GM19240 (cell line): ENCODE measurements at regions not wholly inside any gene's neighbourhood (a gene's known extent, or its start where the extent isn't known, plus 50 kb on each side); places are given as distances from the start of the nearest gene placed in this dataset.
"Not testable (repeated sequence)": the region's sequence is repeated elsewhere in the genome, so short reads cannot be mapped to it uniquely, and the experiment has no call there.

Source experiments
- DNase-seq: peaks from one replicate; pipeline ENCODE4 v3.0.0; 2011; ENCODE audit warnings: low spot score; ENCODE audit not compliant: insufficient read length

DNA sequence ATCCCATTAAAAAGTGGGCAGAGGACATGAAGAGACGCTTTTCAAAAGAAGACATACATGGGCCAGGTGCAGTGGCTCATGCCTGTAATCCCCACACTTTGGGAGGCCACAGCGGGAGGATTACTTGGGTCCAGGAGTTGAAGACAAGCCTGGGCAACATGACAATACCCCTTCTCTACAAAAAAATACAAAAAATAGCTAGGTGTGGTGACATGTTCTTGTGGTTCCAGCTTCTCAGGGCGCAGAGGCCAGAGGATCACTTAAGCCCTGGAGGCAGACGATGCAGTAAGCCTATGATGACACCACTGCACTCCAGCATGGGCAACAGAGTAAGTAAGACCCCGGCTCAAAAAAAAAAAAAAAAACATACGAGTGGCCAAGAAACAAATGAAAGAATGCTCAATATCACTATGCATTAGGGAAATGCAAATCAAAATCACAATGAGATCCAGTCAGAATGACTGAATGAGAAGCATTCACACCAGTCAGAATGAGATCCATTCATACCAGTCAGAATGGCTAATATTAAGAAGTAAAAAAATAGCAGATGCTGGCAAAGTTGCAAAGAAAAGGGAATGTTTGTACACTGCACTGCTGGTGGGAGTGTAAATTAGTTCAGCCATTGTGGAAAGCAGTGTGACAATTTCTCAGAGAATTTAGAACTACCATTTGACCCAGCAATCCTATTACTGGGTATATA, 550.2 kb upstream of the SLC39A10 start:
- DNase-seq: no peak

DNA sequence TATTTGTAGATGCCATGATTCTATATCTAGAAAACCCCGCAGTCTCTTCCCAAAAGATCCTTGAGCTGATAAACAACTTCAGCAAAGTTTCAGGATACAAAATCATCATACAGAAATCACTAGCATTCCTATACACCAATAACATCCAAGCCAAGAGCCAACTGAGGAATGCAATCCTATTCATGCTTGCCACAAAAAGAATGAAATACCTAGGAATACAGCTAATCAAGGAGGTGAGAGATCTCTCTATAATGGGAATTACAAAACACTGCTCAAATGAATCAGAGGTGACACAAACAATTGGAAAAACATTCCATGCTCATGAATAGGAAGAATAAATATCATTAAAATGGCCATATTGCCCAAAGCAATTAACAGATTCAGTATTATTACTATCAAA, 551.4 kb upstream of the SLC39A10 start:
- no peak for DNase-seq

DNA sequence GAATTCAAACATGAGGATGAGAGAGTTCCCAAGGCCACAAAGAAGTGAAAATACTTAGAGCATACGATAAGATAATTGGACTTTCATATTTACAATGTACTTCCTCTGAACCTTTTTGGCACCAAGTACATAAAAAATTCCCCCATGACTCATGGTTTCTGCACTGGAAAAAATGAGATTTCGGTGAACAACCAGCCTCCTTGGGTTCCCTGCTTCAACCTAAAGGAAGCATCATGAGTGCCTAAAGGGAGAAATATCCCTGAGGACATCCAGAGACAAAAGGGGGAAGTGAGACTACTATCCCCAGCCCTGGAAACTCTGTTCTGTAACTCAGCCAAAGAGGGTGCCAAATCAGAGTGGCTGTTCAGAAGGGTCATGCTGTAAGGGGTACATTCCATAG, 562.7 kb upstream of the SLC39A10 start:
- DNase-seq: no peak

- DNase-seq: no peak
Observed at GRCh38 chr2:195092341-195092740, 564.7 kb upstream of the SLC39A10 start.

- DNase-seq: not testable (repeated sequence)
Observed at GRCh38 chr2:195072806-195073205, 584.2 kb upstream of the SLC39A10 start.

- DNase-seq: no peak
Observed at GRCh38 chr2:195057001-195057400, 600.0 kb upstream of the SLC39A10 start.

DNA sequence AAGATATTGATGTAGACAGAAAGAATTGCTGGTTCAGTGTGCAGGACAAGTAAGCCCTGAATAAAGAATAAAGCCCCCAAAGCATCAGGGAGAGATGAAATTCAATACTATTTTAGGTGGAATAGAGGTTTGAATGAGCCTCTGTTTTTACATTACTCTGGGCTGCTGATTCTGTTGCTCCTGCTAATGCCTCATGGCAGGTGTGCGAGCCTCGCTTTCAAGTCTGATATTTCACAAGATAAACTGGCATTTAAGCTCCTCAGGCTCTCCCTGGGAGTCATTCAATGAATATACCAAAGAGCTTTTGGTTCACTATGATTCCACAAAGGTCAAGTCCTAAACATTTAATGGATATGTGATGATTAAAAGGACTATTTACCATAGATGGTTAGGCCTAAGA, 601.0 kb upstream of the SLC39A10 start:
- DNase-seq: no peak

GRCh38 chr2:195051401-195051800, 605.6 kb upstream of the SLC39A10 start:
- no peak for DNase-seq

DNA sequence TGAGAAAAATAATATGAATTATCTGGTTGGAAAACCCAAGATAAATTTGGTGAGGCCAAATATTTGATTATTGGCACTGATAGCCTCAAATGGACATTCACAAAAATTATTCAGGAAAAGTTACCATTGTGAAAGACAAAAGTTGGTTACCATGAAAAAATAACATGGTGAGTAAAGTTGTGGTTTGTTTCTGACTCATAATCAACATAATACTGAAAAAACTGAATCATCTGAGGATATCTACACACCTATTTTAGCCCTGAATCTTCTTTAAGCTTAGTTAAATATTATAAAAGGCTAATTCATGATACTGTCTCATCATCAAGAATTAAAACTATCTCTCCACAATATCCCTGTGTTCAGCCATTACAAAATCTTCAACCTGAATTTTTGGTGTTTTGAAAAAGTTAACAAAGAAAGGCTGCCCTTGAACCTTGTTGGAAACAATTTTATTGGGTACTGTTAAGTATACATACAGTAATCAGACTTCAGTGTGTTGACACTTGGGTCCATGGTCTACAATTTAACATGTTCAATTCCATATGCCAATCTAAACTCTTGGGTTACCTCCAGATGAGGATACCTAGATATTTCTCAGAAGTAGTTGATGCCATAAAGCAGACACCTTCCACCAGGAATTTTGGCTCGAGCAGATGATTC, 607.5 kb upstream of the SLC39A10 start:
- DNase-seq: no peak

- no peak for DNase-seq
Observed at GRCh38 chr2:195047955-195048354, 609.1 kb upstream of the SLC39A10 start.

DNA sequence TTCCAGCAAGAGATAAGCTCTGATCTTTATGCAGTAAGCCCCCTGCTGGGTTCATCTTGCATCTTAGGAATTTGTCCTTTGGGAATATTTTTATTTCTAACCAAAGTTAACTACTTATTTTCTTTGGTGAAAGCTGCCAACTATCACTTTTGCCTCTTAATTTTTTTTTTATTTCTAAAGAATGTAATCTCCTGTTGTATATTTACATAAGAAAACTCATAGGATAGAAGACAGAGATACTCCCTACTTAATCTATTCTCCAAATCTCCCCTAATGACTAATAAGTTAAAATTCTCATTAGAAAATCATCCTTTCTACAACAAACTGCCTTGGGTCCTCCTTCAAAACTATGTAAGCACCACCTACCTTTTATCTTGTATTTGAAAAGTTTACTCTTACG, 612.2 kb upstream of the SLC39A10 start:
- DNase-seq: no peak

DNA sequence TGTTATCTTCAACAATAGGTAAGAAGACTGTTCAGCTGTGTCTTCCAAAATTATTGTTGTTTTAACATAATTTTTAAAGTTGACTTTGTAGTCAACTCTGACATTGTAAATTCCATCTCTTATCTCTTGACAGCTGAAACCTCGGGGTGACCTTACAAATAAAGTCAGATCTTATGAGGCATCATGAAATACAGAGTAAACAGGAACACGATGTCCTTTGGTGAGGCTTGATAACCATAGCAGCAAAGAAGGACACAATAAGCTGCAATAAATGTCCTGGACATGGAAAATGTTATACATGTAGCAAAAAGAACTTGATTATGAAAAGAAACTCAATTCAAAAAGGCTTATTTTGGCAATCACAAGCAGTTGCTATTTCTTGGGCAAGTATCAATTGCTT, 618.9 kb upstream of the SLC39A10 start:
- no peak for DNase-seq

DNA sequence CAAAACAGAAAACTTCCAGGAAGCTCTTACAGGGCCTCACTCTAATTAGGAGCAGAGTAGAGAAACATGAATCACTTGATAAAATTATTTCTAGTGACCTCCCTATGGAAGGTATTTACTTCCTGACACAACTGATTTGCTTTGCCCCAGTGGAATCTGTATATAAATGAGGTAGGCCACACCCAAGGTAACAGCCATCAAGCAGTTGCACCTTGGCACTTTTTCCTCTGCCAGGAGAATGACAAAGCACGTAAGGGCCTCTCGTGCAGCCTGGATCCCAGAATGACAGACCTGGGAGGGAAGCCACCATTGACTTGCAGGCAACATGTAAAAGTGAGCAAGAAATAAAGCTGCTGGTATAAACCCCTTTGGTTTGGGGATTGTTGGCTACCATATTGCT, 620.0 kb upstream of the SLC39A10 start:
- no peak for DNase-seq

DNA sequence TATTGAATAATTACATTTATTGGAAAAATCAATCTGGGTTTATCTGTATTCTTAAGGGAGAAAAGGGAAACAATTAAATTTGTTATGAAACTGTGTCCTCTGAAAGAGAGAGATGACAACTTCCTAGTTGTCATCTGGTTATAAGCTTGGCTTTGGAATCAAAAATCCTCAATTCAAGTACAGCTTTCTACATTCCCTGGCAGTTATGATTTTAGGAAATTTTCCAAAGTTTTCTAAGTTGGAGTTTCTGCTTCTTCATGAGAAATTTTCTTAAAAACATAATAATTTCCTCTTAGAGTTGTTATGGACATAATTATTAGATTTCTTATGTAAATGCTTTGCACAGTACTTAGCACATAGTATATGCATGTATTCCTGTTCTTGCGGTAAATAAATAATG, 625.6 kb upstream of the SLC39A10 start:
- DNase-seq: no peak

GRCh38 chr2:195029804-195030654, 627.0 kb upstream of the SLC39A10 start:
- no peak for DNase-seq

DNA sequence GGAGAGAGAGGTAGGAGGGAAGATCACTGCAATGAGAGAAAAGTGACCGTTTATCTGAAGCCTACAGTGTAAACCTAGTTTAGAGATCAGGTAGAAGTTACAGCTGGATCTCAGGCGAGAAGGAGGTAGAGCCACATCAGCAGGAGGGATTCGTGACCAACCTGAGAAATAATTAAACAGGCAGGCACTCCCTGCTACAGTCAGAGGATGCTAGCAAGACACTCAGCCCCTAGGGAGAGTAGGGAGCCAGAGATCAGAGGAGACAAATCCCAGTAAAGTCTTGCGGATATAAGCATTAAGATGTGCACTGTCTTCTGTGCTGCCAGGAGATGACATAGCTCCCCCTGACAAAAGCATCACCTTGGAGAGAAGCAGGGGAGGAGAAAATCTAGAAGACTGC, 629.1 kb upstream of the SLC39A10 start:
- no peak for DNase-seq

DNA sequence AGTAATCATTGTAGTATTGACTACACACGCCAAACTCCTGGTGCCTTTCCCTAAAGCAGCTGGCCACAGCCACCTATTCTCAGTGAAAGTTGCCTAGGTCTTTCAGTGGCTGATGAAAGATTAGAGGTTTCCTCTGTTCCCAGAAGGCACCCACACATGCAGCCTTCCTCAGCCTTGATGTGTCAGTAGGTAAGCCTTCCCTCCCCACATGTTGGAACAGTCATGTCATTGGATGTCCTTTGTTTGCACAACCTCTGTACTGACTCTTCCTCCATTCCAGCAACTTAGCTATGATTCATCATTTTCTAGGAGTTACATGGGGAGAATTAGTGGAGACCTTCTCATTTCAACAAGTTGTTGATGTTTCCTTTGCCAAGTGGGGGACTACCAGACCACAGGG, 630.8 kb upstream of the SLC39A10 start:
- no peak for DNase-seq

- no peak for DNase-seq
Observed at GRCh38 chr2:195022508-195022830, 634.6 kb upstream of the SLC39A10 start.

- DNase-seq: peak; percentile 1
Observed at GRCh38 chr2:195021711-195022507, 635.1 kb upstream of the SLC39A10 start.

DNA sequence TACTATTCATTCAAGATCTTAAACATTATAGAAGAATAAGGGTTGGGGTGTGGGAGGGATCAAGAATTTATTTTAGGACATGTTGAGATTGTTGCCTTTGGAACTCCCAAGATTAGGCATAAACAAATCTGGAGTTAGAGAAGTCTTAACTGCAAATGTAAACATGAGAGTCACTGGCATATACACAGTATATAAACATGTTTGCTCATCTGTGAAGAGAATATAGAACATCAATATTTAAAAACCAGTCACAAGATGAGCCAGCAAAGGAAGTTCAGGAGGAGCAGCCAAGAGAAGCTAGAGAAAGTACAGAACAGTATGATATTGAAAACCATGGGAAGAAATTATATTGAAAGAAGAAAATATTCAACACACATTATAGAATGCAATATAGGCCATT, 638.6 kb upstream of the SLC39A10 start:
- DNase-seq: no peak

DNA sequence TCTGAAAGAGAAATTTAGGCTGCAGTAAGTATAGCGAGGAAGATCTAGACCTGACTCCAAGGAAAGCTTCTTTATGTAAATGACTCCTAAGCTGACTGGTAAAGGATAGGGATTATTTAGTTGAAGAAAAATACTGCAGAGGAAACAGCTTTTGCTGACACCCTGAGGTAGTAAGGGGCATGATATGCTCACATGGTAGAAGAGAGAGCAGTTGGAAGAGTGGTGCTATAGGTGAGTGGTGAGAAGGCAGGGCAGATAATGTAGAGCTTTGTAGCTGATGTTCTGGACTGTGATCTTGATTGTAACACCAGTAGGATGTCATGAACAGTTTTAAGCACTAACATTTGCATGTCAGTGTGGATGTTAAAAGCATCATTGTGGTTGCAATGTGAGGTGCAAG, 639.1 kb upstream of the SLC39A10 start:
- DNase-seq: no peak

GRCh38 chr2:195016841-195017240, 640.2 kb upstream of the SLC39A10 start:
- DNase-seq: no peak
